SU-DHL-6 (cell line): ENCODE measurements at regions not wholly inside any gene's neighbourhood (a gene's known extent, or its start where the extent isn't known, plus 50 kb on each side); places are given as distances from the start of the nearest gene placed in this dataset.
"Not testable (repeated sequence)": the region's sequence is repeated elsewhere in the genome, so short reads cannot be mapped to it uniquely, and the experiment has no call there.

Experiments
- H2AFZ ChIP-seq: fragments of 200-600 bp; sonication (generic); 2 replicates; pipeline ENCODE4 v1.6.1; 2014; ENCODE audit warnings: low read depth, mild to moderate bottlenecking, moderate library complexity, mixed read lengths, antibody characterized with exemption, low read length; ENCODE audit not compliant: severe bottlenecking
- H3F3A ChIP-seq: fragments of 200-600 bp; shearing (Covaris generic); 2 replicates; pipeline ENCODE4 v1.6.0; 2016; ENCODE audit warnings: antibody characterized with exemption, mild to moderate bottlenecking; ENCODE audit not compliant: insufficient read depth
- H3K27ac ChIP-seq: fragments of 200-600 bp; sonication (generic); 2 replicates; pipeline ENCODE4 v1.5.1; 2016; ENCODE audit warnings: low read depth, mild to moderate bottlenecking, low read length, moderate library complexity, mixed read lengths
- H3K27me3 ChIP-seq: fragments of 200-600 bp; sonication (generic), shearing (Covaris generic); 2 replicates; pipeline ENCODE4 v1.6.0; 2014; ENCODE audit warnings: mild to moderate bottlenecking, low read length
- H3K36me3 ChIP-seq: fragments of 200-600 bp; sonication (generic); 2 replicates; pipeline ENCODE4 v1.6.1; 2014; ENCODE audit warnings: mild to moderate bottlenecking, low read length, mixed read lengths
- H3K4me2 ChIP-seq: fragments of 300-600, 200-600 bp; shearing (Covaris generic), sonication (generic); 2 replicates; pipeline ENCODE4 v1.6.0; 2014; ENCODE audit warnings: low read length, low read depth, mild to moderate bottlenecking; ENCODE audit not compliant: poor library complexity, severe bottlenecking
- H3K4me3 ChIP-seq: fragments of 200-600 bp; sonication (generic); 2 replicates; pipeline ENCODE4 v1.5.1; 2014; ENCODE audit warnings: antibody characterized with exemption, low read length, mild to moderate bottlenecking, mixed read lengths; ENCODE audit not compliant: insufficient read depth, poor library complexity, severe bottlenecking
- H3K79me2 ChIP-seq: fragments of 200-600 bp; sonication (generic); 2 replicates; pipeline ENCODE4 v1.6.1; 2014; ENCODE audit warnings: mild to moderate bottlenecking, low read length, moderate library complexity; ENCODE audit not compliant: insufficient read depth
- H3K9ac ChIP-seq: fragments of 200-600 bp; sonication (generic); 2 replicates; pipeline ENCODE4 v1.7.0; 2014; ENCODE audit warnings: mild to moderate bottlenecking, low read length
- H3K9me2 ChIP-seq: fragments of 200-600 bp; sonication (generic); replicated peaks from 2 replicates; pipeline ENCODE4 v1.6.1; 2014; ENCODE audit warnings: low read length; ENCODE audit not compliant: insufficient read depth
- H3K9me3 ChIP-seq: fragments of 200-600 bp; sonication (generic); 2 replicates; pipeline ENCODE4 v1.6.1; 2014; ENCODE audit warnings: low read length, mixed read lengths; ENCODE audit not compliant: insufficient read depth
- H4K20me1 ChIP-seq: fragments of 200-600 bp; sonication (generic); 2 replicates; pipeline ENCODE4 v1.6.1; 2014; ENCODE audit warnings: low read depth, mild to moderate bottlenecking, antibody characterized with exemption, low read length, moderate library complexity, mixed read lengths
- CTCF ChIP-seq: fragments of 200-600 bp; sonication (generic); IDR thresholded peaks from one replicate; pipeline ENCODE4 v1.5.1; 2017; ENCODE audit warnings: antibody characterized with exemption, mild to moderate bottlenecking, low read length, moderate library complexity; ENCODE audit not compliant: insufficient read depth, poor library complexity, severe bottlenecking
- EZH2phosphoT487 ChIP-seq: fragments of 200-600 bp; sonication (generic), shearing (Covaris generic); conservative IDR thresholded peaks from 2 replicates; pipeline ENCODE4 v1.6.1; 2018; ENCODE audit warnings: mild to moderate bottlenecking, antibody characterized with exemption, low read length, moderate library complexity, mixed read lengths

GRCh38 chr15:79738143-79738542 is 158.7 kb downstream of the MTHFS start:
- TF ChIP-seq EZH2phosphoT487 (no peak), CTCF (no peak)

GRCh38 chr15:79740561-79740960 is 156.3 kb downstream of the MTHFS start:
- Histone ChIP-seq H3K9me2 (no peaks in the 10 kb centered on the region), H3K27me3 (no peaks in the 10 kb centered on the region), H3K9ac (no peak overlapping the region), H3K4me3 (no peak overlapping the region), H3K79me2 (no peaks in the 10 kb centered on the region), H3K27ac (no peak overlapping the region), H3K4me2 (no peak overlapping the region), H2AFZ (no peak overlapping the region), H3K36me3 (no peaks in the 10 kb centered on the region), H3F3A (no peaks in the 10 kb centered on the region), H4K20me1 (no peaks in the 10 kb centered on the region), H3K9me3 (no peaks in the 10 kb centered on the region)
- TF ChIP-seq CTCF (no peak), EZH2phosphoT487 (no peak)

More at GRCh38 chr15:79738143-79738542, 158.7 kb downstream of the MTHFS start:
- Histone ChIP-seq H3F3A (no peaks in the 10 kb centered on the region), H3K9me2 (no peaks in the 10 kb centered on the region), H3K27ac (no peak overlapping the region), H3K4me3 (no peak overlapping the region), H3K79me2 (no peaks in the 10 kb centered on the region), H3K36me3 (no peaks in the 10 kb centered on the region), H4K20me1 (no peaks in the 10 kb centered on the region), H2AFZ (no peak overlapping the region), H3K9ac (no peak overlapping the region), H3K4me2 (no peak overlapping the region), H3K27me3 (no peaks in the 10 kb centered on the region), H3K9me3 (no peaks in the 10 kb centered on the region)

GRCh38 chr15:79743032-79743431 is 153.8 kb downstream of the MTHFS start:
- Histone ChIP-seq H3K4me2 (no peak overlapping the region), H3F3A (no peaks in the 10 kb centered on the region), H3K4me3 (no peak overlapping the region), H3K79me2 (no peaks in the 10 kb centered on the region), H4K20me1 (no peaks in the 10 kb centered on the region), H3K36me3 (no peaks in the 10 kb centered on the region), H3K9me3 (no peaks in the 10 kb centered on the region), H3K9me2 (no peaks in the 10 kb centered on the region), H2AFZ (no peak overlapping the region), H3K9ac (no peak overlapping the region), H3K27ac (no peak overlapping the region), H3K27me3 (no peaks in the 10 kb centered on the region)
- TF ChIP-seq EZH2phosphoT487 (no peak), CTCF (no peak)

DNA sequence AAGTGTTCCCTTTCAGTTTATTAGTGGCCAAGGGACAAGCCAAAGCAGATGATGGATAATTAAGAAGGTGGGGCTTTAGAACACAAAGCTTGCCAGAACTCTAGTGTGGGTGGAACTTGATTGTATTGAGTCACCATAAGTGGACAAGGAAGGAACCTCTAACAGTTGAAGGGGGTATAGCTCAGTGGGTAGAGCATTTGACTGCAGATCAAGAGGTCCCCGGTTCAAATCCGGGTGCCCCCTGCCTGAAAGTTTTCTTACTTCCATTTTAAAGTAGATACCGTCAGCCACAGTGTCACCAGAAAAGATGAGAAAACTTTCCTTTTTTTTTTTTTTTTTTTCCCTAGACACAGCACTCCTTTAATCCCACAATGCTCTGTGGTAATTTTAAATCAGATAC is 152.3 kb downstream of the MTHFS start:
- H3K9ac ChIP-seq, H3K27me3 ChIP-seq, H3K36me3 ChIP-seq, H3K27ac ChIP-seq, H3K9me2 ChIP-seq, H3F3A ChIP-seq, H3K79me2 ChIP-seq, H2AFZ ChIP-seq, H3K9me3 ChIP-seq, H4K20me1 ChIP-seq, H3K4me3 ChIP-seq, H3K4me2 ChIP-seq: not testable (repeated sequence)
